HEK293 (cell line): ENCODE measurements at regions not wholly inside any gene's neighbourhood (a gene's known extent, or its start where the extent isn't known, plus 50 kb on each side); places are given as distances from the start of the nearest gene placed in this dataset.

Source experiments
- CTCF ChIP-seq: fragments of 450-650 bp; formaldehyde crosslinking; IDR thresholded peaks from 2 replicates; pipeline ENCODE4 v1.5.1; 2016; ENCODE audit warnings: missing biosample characterization, missing genetic modification characterization
- PRDM1 ChIP-seq: fragments of 450-650 bp; formaldehyde crosslinking; IDR thresholded peaks from 2 replicates; pipeline ENCODE4; 2016; ENCODE audit warnings: missing biosample characterization, missing genetic modification characterization
- REPIN1 ChIP-seq: fragments of 450-650 bp; formaldehyde crosslinking; IDR thresholded peaks from 2 replicates; pipeline ENCODE4 v1.5.1; 2017; ENCODE audit warnings: missing biosample characterization, missing genetic modification characterization, low read depth
- REST ChIP-seq: fragments of 450-650 bp; formaldehyde crosslinking; IDR thresholded peaks from 2 replicates; pipeline ENCODE4 v1.5.1; 2016; ENCODE audit warnings: missing biosample characterization, missing genetic modification characterization
- SP2 ChIP-seq: fragments of 450-650 bp; formaldehyde crosslinking; IDR thresholded peaks from 2 replicates; pipeline ENCODE4 v1.5.1; 2016; ENCODE audit warnings: missing biosample characterization, missing genetic modification characterization
- TCF7L2 ChIP-seq: IDR thresholded peaks from 2 replicates; pipeline ENCODE4 v1.6.1; 2011; ENCODE audit warnings: low read depth, mild to moderate bottlenecking, inconsistent platforms, low read length, moderate library complexity, borderline replicate concordance
- ZFP69B ChIP-seq: fragments of 450-650 bp; formaldehyde crosslinking; IDR thresholded peaks from 2 replicates; pipeline ENCODE4 v1.5.1; 2016; ENCODE audit warnings: missing biosample characterization, missing genetic modification characterization
- ZNF324 ChIP-seq: fragments of 450-650 bp; formaldehyde crosslinking; IDR thresholded peaks from 2 replicates; pipeline ENCODE4 v1.5.1; 2016; ENCODE audit warnings: missing biosample characterization, missing genetic modification characterization
- ZNF423 ChIP-seq: fragments of 450-650 bp; formaldehyde crosslinking; IDR thresholded peaks from 2 replicates; pipeline ENCODE4 v1.5.1; 2016; ENCODE audit warnings: missing biosample characterization, missing genetic modification characterization
- ZNF747 ChIP-seq: fragments of 450-650 bp; formaldehyde crosslinking; IDR thresholded peaks from 2 replicates; pipeline ENCODE4 v1.5.1; 2016; ENCODE audit warnings: missing biosample characterization, missing genetic modification characterization
- ZNF76 ChIP-seq: fragments of 450-650 bp; formaldehyde crosslinking; IDR thresholded peaks from 2 replicates; pipeline ENCODE4; 2016; ENCODE audit warnings: low read depth, missing biosample characterization, missing genetic modification characterization, borderline replicate concordance
- TF ChIP-seq, protein P1 (sequence below): sonication (generic); formaldehyde crosslinking; IDR thresholded peaks from 2 replicates; pipeline ENCODE4 v1.8.1; 2022; ENCODE audit warnings: mild to moderate bottlenecking, moderate library complexity, missing genetic modification reagents

DNA sequence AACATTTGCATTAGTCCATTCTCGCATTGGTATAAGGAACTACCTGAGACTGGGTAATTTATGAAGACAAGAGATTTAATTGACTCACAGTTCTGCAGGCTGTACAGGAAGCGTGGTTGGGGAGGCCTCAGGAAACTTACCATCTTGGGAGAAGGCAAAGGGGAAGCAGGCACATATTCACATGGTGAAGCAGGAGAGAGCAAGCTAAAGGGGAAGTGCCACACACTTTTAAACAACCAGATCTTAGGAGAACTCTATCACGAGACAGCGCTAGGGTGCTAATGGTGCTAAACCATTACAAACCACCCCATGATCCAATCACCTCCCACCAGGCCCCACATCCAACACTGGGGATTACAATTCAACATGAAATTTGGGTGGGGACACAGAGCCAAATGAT lies 201.7 kb upstream of the MGAT5 start:
- TF ChIP-seq REPIN1 (no peak), PRDM1 (tag by site-specific recombination) (no peak), REST (tag by site-specific recombination) (no peak), CTCF (tag by site-specific recombination) (no peak), ZNF747 (tag by site-specific recombination) (no peak), SP2 (tag by site-specific recombination) (no peak), ZNF324 (no peak), ZFP69B (no peak), ZNF423 (tag by site-specific recombination) (no peak), TCF7L2 (no peak), ZNF76 (tag by site-specific recombination) (no peak)
- TF ChIP-seq, protein P1, sequence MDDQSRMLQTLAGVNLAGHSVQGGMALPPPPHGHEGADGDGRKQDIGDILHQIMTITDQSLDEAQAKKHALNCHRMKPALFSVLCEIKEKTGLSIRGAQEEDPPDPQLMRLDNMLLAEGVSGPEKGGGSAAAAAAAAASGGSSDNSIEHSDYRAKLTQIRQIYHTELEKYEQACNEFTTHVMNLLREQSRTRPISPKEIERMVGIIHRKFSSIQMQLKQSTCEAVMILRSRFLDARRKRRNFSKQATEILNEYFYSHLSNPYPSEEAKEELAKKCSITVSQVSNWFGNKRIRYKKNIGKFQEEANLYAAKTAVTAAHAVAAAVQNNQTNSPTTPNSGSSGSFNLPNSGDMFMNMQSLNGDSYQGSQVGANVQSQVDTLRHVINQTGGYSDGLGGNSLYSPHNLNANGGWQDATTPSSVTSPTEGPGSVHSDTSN (CRISPR knock-in tag): no peak
